NCI-H2171 (cell line): ENCODE measurements at regions not wholly inside any gene's neighbourhood (a gene's known extent, or its start where the extent isn't known, plus 50 kb on each side); places are given as distances from the start of the nearest gene placed in this dataset.
"Not testable (repeated sequence)": the region's sequence is repeated elsewhere in the genome, so short reads cannot be mapped to it uniquely, and the experiment has no call there.

Experiments used
- DNase-seq: peaks from one replicate; lab custom pipeline; 2025; lab: John Stamatoyannopoulos, UW

DNA sequence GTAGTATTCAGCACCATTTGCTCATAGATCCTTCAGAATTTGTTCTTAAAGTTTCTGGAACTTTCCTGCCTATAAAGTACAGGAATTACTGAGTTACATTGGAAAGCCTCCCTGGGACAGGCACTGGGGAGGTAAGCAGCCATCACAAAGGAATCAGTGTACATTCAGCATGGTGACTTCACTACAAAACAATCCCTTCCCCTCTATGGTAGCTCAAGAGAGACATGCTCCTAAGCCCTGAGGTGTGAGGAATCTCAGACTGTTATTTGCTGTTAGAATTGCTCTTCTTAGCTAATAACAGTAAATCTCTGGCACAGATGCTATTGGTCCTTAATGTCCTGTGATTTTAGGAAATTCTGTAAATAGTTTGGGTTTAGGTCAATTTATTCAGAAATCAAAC, 1898.0 kb upstream of the PCDH7 start:
- DNase-seq: no peak

DNA sequence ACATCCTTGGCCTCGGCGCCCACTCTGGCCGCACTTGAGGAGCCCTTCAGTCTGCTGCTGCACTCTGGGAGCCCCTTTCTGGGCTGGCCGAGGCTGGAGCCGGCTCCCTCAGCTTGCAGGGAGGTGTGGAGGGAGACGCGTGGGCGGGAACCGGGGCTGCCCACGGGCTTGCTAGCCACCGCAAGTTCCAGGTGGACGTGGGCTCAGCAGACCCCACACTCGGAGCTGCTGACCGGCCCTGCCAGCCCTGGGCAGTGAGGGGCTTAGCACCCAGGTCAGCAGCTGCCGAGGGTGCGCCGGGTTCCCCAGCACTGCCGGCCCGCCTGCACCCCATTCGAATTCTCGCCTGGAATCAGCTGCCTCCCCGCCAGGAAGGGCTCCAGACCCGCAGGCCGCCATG, 1892.3 kb upstream of the PCDH7 start:
- DNase-seq: no peak

- DNase-seq: no peak
Observed at GRCh38 chr4:28831867-28832266, 1888.3 kb upstream of the PCDH7 start.

DNA sequence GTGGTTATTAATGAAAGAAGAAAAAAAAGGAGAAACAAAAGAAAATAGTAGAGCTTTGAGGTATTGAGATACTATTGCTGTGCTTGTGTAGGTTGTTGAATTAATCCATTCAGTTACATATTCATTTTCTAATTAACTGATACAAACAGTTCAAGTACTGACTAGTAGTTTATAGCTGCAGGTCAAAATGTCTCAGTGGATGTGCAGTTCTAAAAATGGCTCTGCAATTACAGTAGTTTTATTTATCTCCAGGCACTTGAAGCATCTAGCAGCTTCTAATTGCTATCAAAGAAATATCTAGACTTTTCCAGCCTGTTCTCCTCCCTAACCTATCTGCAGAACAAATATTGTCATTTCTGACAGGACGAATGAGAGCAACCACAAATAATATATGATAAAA, 1887.7 kb upstream of the PCDH7 start:
- DNase-seq: no peak

- no peak for DNase-seq
Observed at GRCh38 chr4:28834120-28834519, 1886.0 kb upstream of the PCDH7 start.

- peak; percentile 1 for DNase-seq
Observed at GRCh38 chr4:28835501-28835900, 1884.7 kb upstream of the PCDH7 start.

DNA sequence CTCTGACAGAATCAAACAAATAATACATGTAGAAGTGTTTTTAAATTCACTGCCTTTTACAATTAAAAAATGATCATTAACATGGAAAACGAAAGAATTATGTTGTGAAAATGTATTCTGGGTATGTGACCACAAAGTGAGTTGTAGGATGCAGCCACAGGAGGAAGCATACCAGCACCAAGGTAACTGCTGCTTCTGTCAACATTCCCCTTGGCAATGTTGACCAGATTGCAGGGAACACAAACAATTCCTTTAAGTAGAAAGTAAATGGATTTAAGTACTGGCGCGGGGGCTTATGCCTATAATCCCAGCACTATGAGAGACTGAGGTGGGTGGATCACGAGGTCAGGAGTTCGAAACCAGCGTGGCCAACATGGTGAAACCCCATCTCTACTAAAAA, 1877.9 kb upstream of the PCDH7 start:
- no peak for DNase-seq

DNA sequence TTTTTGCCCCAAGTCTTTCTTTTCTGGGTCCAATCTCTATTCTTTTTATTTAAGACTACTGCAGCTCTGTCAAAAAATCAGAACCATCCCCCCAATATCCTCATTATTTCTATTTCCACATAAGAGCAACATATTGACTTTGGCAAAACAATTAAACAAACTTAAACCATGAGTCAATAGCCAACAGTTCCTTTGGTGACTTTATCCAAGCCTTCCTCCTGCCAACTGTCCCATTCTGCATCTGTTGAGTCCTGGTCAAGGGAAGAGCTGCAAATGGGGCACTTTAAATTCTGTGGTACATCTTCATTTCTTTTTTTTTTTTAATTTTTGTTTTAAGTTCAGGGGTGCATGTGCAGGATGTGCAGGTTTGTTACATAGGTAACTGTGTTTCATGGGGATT, 1875.0 kb upstream of the PCDH7 start:
- DNase-seq: no peak

DNA sequence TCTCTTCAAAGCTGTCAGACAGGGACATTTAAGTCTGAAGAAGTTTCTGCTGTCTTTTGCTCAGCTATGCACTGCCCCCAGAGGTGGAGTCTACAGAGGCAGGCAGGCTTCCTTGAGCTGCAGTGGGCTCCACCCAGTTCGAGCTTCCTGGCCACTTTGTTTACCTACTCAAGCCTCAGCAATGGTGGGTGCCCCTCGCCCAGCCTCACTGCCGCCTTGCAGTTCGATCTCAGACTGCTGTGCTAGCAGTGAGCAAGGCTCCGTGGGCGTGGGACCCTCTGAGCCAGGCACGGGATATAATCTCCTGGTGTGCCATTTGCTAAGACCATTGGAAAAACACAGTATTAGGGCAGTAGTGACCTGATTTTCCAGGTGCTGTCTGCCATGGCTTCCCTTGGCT, 1863.1 kb upstream of the PCDH7 start:
- not testable (repeated sequence) for DNase-seq

GRCh38 chr4:28868841-28869240, 1851.3 kb upstream of the PCDH7 start:
- no peak for DNase-seq

GRCh38 chr4:28879178-28879577, 1841.0 kb upstream of the PCDH7 start:
- DNase-seq: no peak

DNA sequence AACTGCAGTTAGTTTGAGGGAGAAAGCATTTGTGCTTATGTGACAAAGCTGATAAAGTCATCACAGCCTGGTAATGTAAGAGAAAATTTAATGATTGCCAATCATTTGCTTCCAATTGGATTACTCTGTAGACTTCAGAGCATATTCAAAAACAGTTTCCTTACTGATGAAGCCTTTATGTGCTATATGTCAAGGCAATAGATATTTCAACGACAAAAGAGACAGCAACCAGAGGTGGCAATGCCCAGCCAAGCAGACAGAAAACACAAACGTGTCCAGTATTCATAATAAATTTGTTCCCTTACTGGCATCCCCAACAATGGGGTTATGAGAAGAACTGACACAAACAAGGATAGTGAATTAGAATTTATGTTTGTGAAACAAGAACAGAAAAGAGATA, 1840.3 kb upstream of the PCDH7 start:
- no peak for DNase-seq

- DNase-seq: no peak
Observed at GRCh38 chr4:28883211-28883610, 1837.0 kb upstream of the PCDH7 start.

GRCh38 chr4:28886934-28887333, 1833.2 kb upstream of the PCDH7 start:
- no peak for DNase-seq

GRCh38 chr4:28890949-28891775, 1829.0 kb upstream of the PCDH7 start:
- DNase-seq: no peak

GRCh38 chr4:28913466-28913865, 1806.7 kb upstream of the PCDH7 start:
- DNase-seq: no peak

- no peak for DNase-seq
Observed at GRCh38 chr4:28916585-28916984, 1803.6 kb upstream of the PCDH7 start.

- no peak for DNase-seq
Observed at GRCh38 chr4:28918871-28919270, 1801.3 kb upstream of the PCDH7 start.

DNA sequence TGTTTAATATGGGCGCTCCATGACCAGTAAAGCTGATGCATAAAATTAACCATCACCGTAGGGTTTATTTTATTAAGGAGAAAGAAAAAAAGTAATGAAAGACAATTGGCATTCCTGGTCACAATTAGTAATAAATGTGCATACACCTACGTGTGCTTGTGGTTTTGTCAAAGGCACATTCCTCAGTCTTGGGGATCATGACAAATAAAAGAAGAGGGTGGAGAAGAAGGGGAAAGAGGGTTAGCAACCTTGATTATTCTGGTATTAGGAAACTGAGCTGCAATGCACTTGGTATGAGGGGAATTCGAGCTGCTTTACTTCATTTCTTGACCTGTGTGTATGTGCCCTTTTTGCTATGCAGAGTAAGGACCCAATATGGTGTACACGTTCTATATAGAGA, 1798.3 kb upstream of the PCDH7 start:
- no peak for DNase-seq

- DNase-seq: no peak
Observed at GRCh38 chr4:28926156-28926555, 1794.0 kb upstream of the PCDH7 start.

DNA sequence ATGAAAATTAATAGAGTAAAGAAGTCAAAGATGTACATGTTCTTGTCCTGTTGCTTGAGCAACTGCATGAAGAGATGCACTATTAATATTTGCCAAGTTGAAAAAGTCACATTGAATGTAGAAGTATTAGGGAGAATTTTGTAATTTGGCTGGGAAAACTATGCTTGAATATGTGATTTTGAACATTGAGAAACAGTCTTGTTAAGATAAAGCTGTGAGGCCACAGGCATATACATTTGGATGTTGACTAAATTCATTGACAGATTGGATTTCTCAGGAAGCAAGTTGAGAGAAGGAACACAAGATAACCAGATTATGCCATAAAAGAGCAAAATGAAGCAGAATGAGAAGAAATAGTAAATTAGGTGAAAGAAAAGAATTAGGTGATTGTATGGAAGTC, 1777.5 kb upstream of the PCDH7 start:
- DNase-seq: no peak

DNA sequence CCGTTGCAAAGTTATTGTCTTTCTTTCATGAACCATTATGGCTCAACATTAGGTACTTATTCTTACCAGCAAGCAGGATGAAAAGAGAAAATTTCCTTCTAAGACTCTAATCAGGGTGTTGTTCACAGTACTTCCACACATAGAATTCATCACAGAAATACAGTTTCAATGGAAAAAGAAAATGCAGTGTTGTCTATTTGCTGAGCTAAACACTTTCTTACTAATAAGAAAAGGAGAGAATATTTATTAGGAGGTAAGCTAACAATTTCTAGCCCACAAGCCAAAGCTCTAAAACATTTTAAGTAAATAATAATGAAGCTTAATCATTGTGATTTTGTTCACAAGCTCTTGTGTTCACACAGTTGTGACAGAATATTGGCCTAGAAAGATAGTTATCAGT, 1772.8 kb upstream of the PCDH7 start:
- no peak for DNase-seq

- DNase-seq: no peak
Observed at GRCh38 chr4:28948501-28948900, 1771.7 kb upstream of the PCDH7 start.

GRCh38 chr4:28966982-28967381, 1753.2 kb upstream of the PCDH7 start:
- no peak for DNase-seq
